ENCODE measurements at regions not wholly inside any gene's neighbourhood (a gene's known extent, or its start where the extent isn't known, plus 50 kb on each side); places are given as distances from the start of the nearest gene placed in this dataset.

- in situ Hi-C loops (cut with HindIII; ENCODE audit: low sequenced_read_pairs) = no loop called here
- DNase-seq (ENCODE audit: low spot score) = no peak
Measured at GRCh38 chr3:106227068-106227467, 358.3 kb upstream of the CBLB start.

- no peak for DNase-seq (ENCODE audit: low spot score)
- in situ Hi-C loops (cut with HindIII; ENCODE audit: low sequenced_read_pairs) = no loop called here
Measured at GRCh38 chr3:106228271-106228670, 359.5 kb upstream of the CBLB start.

- in situ Hi-C loops (cut with HindIII; ENCODE audit: low sequenced_read_pairs) = no loop called here
- DNase-seq (ENCODE audit: low spot score) = no peak
Measured at GRCh38 chr3:106229495-106230278, 360.9 kb upstream of the CBLB start.

- in situ Hi-C loops (cut with HindIII; ENCODE audit: low sequenced_read_pairs) = no loop called here
- DNase-seq (ENCODE audit: low spot score) = no peak
Measured at GRCh38 chr3:106231086-106231485, 362.3 kb upstream of the CBLB start.

GRCh38 chr3:106232956-106233355 lies 364.1 kb upstream of the CBLB start:
- no peak for DNase-seq (ENCODE audit: low spot score)
- in situ Hi-C loops (cut with HindIII; ENCODE audit: low sequenced_read_pairs) = no loop called here

GRCh38 chr3:106239195-106239697 lies 370.4 kb upstream of the CBLB start:
- in situ Hi-C loops (cut with HindIII; ENCODE audit: low sequenced_read_pairs) = no loop called here
- no peak for DNase-seq (ENCODE audit: low spot score)

GRCh38 chr3:106241593-106241992 lies 372.8 kb upstream of the CBLB start:
- in situ Hi-C loops (cut with HindIII; ENCODE audit: low sequenced_read_pairs) = no loop called here
- no peak for DNase-seq (ENCODE audit: low spot score)

GRCh38 chr3:106242781-106243180 lies 374.0 kb upstream of the CBLB start:
- DNase-seq (ENCODE audit: low spot score) = peak; percentile 11
- in situ Hi-C loops (cut with HindIII; ENCODE audit: low sequenced_read_pairs) = no loop called here

- in situ Hi-C loops (cut with HindIII; ENCODE audit: low sequenced_read_pairs) = no loop called here
- no peak for DNase-seq (ENCODE audit: low spot score)
Measured at GRCh38 chr3:106245400-106245799, 376.6 kb upstream of the CBLB start.

GRCh38 chr3:106247902-106248684 lies 379.3 kb upstream of the CBLB start:
- DNase-seq (ENCODE audit: low spot score) = no peak
- in situ Hi-C loops (cut with HindIII; ENCODE audit: low sequenced_read_pairs) = no loop called here

- no peak for DNase-seq (ENCODE audit: low spot score)
- in situ Hi-C loops (cut with HindIII; ENCODE audit: low sequenced_read_pairs) = no loop called here
Measured at GRCh38 chr3:106249159-106249558, 380.3 kb upstream of the CBLB start.

- in situ Hi-C loops (cut with HindIII; ENCODE audit: low sequenced_read_pairs) = no loop called here
- DNase-seq (ENCODE audit: low spot score) = no peak
Measured at GRCh38 chr3:106249981-106250380, 381.2 kb upstream of the CBLB start.

GRCh38 chr3:106251160-106251892 lies 382.5 kb upstream of the CBLB start:
- in situ Hi-C loops (cut with HindIII; ENCODE audit: low sequenced_read_pairs) = no loop called here
- DNase-seq (ENCODE audit: low spot score) = no peak

- DNase-seq (ENCODE audit: low spot score) = no peak
- in situ Hi-C loops (cut with HindIII; ENCODE audit: low sequenced_read_pairs) = no loop called here
Measured at GRCh38 chr3:106255870-106256248, 387.0 kb upstream of the CBLB start.

- no peak for DNase-seq (ENCODE audit: low spot score)
- in situ Hi-C loops (cut with HindIII; ENCODE audit: low sequenced_read_pairs) = no loop called here
Measured at GRCh38 chr3:106256249-106256957, 387.6 kb upstream of the CBLB start.

- no peak for DNase-seq (ENCODE audit: low spot score)
- in situ Hi-C loops (cut with HindIII; ENCODE audit: low sequenced_read_pairs) = no loop called here
Measured at GRCh38 chr3:106257172-106257571, 388.4 kb upstream of the CBLB start.

- DNase-seq (ENCODE audit: low spot score) = no peak
- in situ Hi-C loops (cut with HindIII; ENCODE audit: low sequenced_read_pairs) = no loop called here
Measured at GRCh38 chr3:106261396-106261795, 392.6 kb upstream of the CBLB start.

GRCh38 chr3:106261915-106262683 lies 393.3 kb upstream of the CBLB start:
- in situ Hi-C loops (cut with HindIII; ENCODE audit: low sequenced_read_pairs) = no loop called here
- no peak for DNase-seq (ENCODE audit: low spot score)

- in situ Hi-C loops (cut with HindIII; ENCODE audit: low sequenced_read_pairs) = no loop called here
- DNase-seq (ENCODE audit: low spot score) = no peak
Measured at GRCh38 chr3:106263011-106263410, 394.2 kb upstream of the CBLB start.
